KMS-11 (cell line): ENCODE measurements at regions not wholly inside any gene's neighbourhood (a gene's known extent, or its start where the extent isn't known, plus 50 kb on each side); places are given as distances from the start of the nearest gene placed in this dataset.

Experiments used
- H2AFZ ChIP-seq: fragments of 200-600 bp; sonication (generic); 2 replicates; pipeline ENCODE4 v1.6.1; 2016; ENCODE audit warnings: antibody characterized with exemption, mixed run types, low read depth
- H3K27ac ChIP-seq: fragments of 200-600 bp; sonication (generic); 2 replicates; pipeline ENCODE4 v1.6.1; 2016; ENCODE audit warnings: mild to moderate bottlenecking, mixed run types
- H3K27me3 ChIP-seq: fragments of 200-600 bp; sonication (generic); 2 replicates; pipeline ENCODE4 v1.6.1; 2017; ENCODE audit warnings: mild to moderate bottlenecking, low read depth, mixed run types, moderate library complexity; ENCODE audit not compliant: insufficient read depth
- H3K36me3 ChIP-seq: fragments of 200-600 bp; sonication (generic); 2 replicates; pipeline ENCODE4 v1.6.1; 2017; ENCODE audit warnings: mild to moderate bottlenecking, mixed run types; ENCODE audit not compliant: insufficient read depth
- H3K4me1 ChIP-seq: fragments of 200-600 bp; sonication (generic); 2 replicates; pipeline ENCODE4 v1.6.1; 2016; ENCODE audit warnings: mild to moderate bottlenecking, low read depth, mixed run types; ENCODE audit not compliant: poor library complexity, severe bottlenecking
- H3K4me2 ChIP-seq: fragments of 200-600 bp; sonication (generic); 2 replicates; pipeline ENCODE4 v1.7.0; 2016; ENCODE audit warnings: mild to moderate bottlenecking, mixed run types
- H3K4me3 ChIP-seq: fragments of 200-600 bp; sonication (generic); IDR thresholded peaks from 2 replicates; pipeline ENCODE4 v1.6.1; 2017; ENCODE audit warnings: low read depth, low read length, mixed read lengths; ENCODE audit not compliant: insufficient read depth
- H3K79me2 ChIP-seq: fragments of 200-600 bp; sonication (generic); 2 replicates; pipeline ENCODE4 v1.6.1; 2016; ENCODE audit warnings: low read depth, mixed run types; ENCODE audit not compliant: insufficient read depth
- H3K9ac ChIP-seq: fragments of 200-600 bp; sonication (generic); 2 replicates; pipeline ENCODE4 v1.6.1; 2016; ENCODE audit warnings: mild to moderate bottlenecking, mixed run types
- H4K20me1 ChIP-seq: fragments of 200-600 bp; sonication (generic); 2 replicates; pipeline ENCODE4 v1.6.1; 2016; ENCODE audit warnings: mild to moderate bottlenecking, mixed run types; ENCODE audit not compliant: insufficient read depth
- CTCF ChIP-seq: fragments of 200-600 bp; sonication (generic); conservative IDR thresholded peaks from 2 replicates; pipeline ENCODE4 v1.6.1; 2017; ENCODE audit warnings: low read depth, mild to moderate bottlenecking, antibody characterized with exemption, low read length, moderate library complexity, mixed read lengths

- TF ChIP-seq CTCF, result no peak
- Histone ChIP-seq H4K20me1 (no peaks in the 10 kb centered on the region), H3K4me1 (no peaks in the 10 kb centered on the region), H2AFZ (no peak overlapping the region), H3K4me3 (no peak overlapping the region), H3K36me3 (no peaks in the 10 kb centered on the region), H3K79me2 (no peaks in the 10 kb centered on the region), H3K27me3 (no peaks in the 10 kb centered on the region), H3K4me2 (no peak overlapping the region), H3K27ac (no peak overlapping the region), H3K9ac (no peak overlapping the region)
Observed at GRCh38 chr2:196242131-196242620, 70.8 kb upstream of the STK17B start.

- H3K27ac ChIP-seq, result no peak overlapping the region
- no peak overlapping the region for H3K9ac ChIP-seq
- H3K27me3 ChIP-seq, result no peaks in the 10 kb centered on the region
- TF ChIP-seq CTCF, result no peak
- H3K79me2 ChIP-seq, result no peaks in the 10 kb centered on the region
- H3K4me1 ChIP-seq, result no peaks in the 10 kb centered on the region
- no peaks in the 10 kb centered on the region for H3K36me3 ChIP-seq
- no peak overlapping the region for H2AFZ ChIP-seq
- H3K4me2 ChIP-seq, result no peak overlapping the region
- H3K4me3 ChIP-seq, result no peak overlapping the region
- no peaks in the 10 kb centered on the region for H4K20me1 ChIP-seq
Observed at GRCh38 chr2:196244516-196244915, 73.1 kb upstream of the STK17B start.

- Histone ChIP-seq H3K9ac (no peak overlapping the region), H3K27me3 (no peaks in the 10 kb centered on the region), H3K4me3 (no peak overlapping the region), H3K27ac (no peak overlapping the region), H4K20me1 (no peaks in the 10 kb centered on the region), H3K36me3 (no peaks in the 10 kb centered on the region), H3K4me1 (no peaks in the 10 kb centered on the region), H2AFZ (no peak overlapping the region), H3K4me2 (no peak overlapping the region), H3K79me2 (no peaks in the 10 kb centered on the region)
- TF ChIP-seq CTCF, result no peak
Observed at GRCh38 chr2:196244966-196245365, 73.6 kb upstream of the STK17B start.

GRCh38 chr2:196245378-196246140 lies 74.2 kb upstream of the STK17B start:
- H3K36me3 ChIP-seq, result no peaks in the 10 kb centered on the region
- H3K4me3 ChIP-seq, result no peak overlapping the region
- H4K20me1 ChIP-seq, result no peaks in the 10 kb centered on the region
- H2AFZ ChIP-seq, result no peak overlapping the region
- no peak overlapping the region for H3K9ac ChIP-seq
- H3K4me1 ChIP-seq, result no peaks in the 10 kb centered on the region
- H3K27ac ChIP-seq, result no peak overlapping the region
- no peaks in the 10 kb centered on the region for H3K79me2 ChIP-seq
- TF ChIP-seq CTCF, result no peak
- no peak overlapping the region for H3K4me2 ChIP-seq
- H3K27me3 ChIP-seq, result no peaks in the 10 kb centered on the region
